Gastroesophageal sphincter (tissue), 3 donors: ENCODE measurements at regions not wholly inside any gene's neighbourhood (a gene's known extent, or its start where the extent isn't known, plus 50 kb on each side); places are given as distances from the start of the nearest gene placed in this dataset.

Experiments
- CTCF ChIP-seq, 4 experiments: fragments of 200-600 bp in 2 of 4; fragments of 450-650 bp in 2 of 4; sonication (generic) in 1 of 4; IDR thresholded peaks; one replicate each; pipeline ENCODE4 v1.5.1; 2017 to 2019; ENCODE audit warnings: antibody characterized with exemption in 4 of 4, mild to moderate bottlenecking in 2 of 4, moderate library complexity in 2 of 4
- POLR2AphosphoS5 ChIP-seq: sonication (generic); formaldehyde crosslinking; IDR thresholded peaks from one replicate; pipeline ENCODE4 v1.6.1; 2017; ENCODE audit warnings: antibody characterized with exemption

DNA sequence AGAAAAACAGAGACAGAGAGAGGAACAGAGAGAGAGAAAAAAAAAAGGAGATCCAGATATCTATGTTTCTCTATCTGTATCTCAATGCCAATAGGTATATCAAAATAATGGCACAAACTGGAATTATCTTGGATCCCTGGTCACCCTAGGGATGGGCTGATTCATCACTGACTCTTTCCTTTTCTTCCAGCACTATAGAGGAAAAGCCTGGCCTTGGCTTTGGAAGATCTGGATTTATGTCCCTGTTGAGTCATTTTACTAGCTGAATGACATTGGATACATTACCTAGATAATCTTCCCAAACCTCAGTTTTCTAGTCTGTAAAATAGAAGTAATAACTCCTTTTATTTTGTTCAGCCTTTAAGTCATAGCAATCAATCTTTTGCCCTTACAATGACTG lies 152.8 kb upstream of the GDF10 start:
- TF ChIP-seq CTCF (IDR thresholded peaks at IDR 0.05) (no peak), POLR2AphosphoS5 (no peak)
